ENCODE measurements at regions not wholly inside any gene's neighbourhood (a gene's known extent, or its start where the extent isn't known, plus 50 kb on each side); places are given as distances from the start of the nearest gene placed in this dataset.

- Histone ChIP-seq H3K36me3 (ENCODE audit: control insufficient read depth in 4 of 4, insufficient read depth in 4 of 4, low read length in 3 of 4) (no peaks in the 10 kb centered on the region), H3K27me3 (replicated peaks in 2 of 5; ENCODE audit: control insufficient read depth in 4 of 5, insufficient read depth in 5 of 5, low read length in 4 of 5) (peaks cover 0 to 13% (median 2%) of the 10 kb centered on the region in 5 experiments), H3K4me1 (ENCODE audit: control extremely low read depth in 1 of 4, control insufficient read depth in 4 of 4, insufficient read depth in 4 of 4, low read length in 3 of 4) (no peaks in the 10 kb centered on the region), H3K27ac (ENCODE audit: insufficient read depth in 1 of 2, low read depth in 1 of 2, low read length in 2 of 2, poor library complexity in 1 of 2, severe bottlenecking in 2 of 2) (no peak overlapping the region), H3K4me3 (ENCODE audit: control insufficient read depth in 1 of 7, extremely low read depth in 1 of 7, insufficient read depth in 4 of 7, low read depth in 2 of 7, low read length in 6 of 7) (no peak overlapping the region), H3K9me3 (ENCODE audit: control extremely low read depth in 1 of 5, control insufficient read depth in 4 of 5, insufficient read depth in 2 of 5, low read depth in 1 of 5, low read length in 4 of 5) (peaks cover 0 to 9% (median 0%) of the 10 kb centered on the region in 5 experiments)
- 45% methylated on average over 7 of the region's 8 CpGs for WGBS (ENCODE audit: insufficient coverage)
- POLR2A ChIA-PET, result no interaction called here
- CTCF ChIA-PET, result interaction anchor here (0.7 to 3.3 kb wide), 27 partner anchors 10 to 192 kb away, joined by 3 to 30 read pairs (median 4); no protein-coding TSS in a partner anchor
- DNase-seq, result peak; percentile 74 to 87 (median 84)
These were observed 62.9 kb upstream of the CTIF start for GRCh38 chr18:48475635-48476549.

- Histone ChIP-seq H3K36me3 (ENCODE audit: control insufficient read depth in 4 of 4, insufficient read depth in 4 of 4, low read length in 3 of 4) (no peaks in the 10 kb centered on the region), H3K27ac (ENCODE audit: insufficient read depth in 1 of 2, low read depth in 1 of 2, low read length in 2 of 2, poor library complexity in 1 of 2, severe bottlenecking in 2 of 2) (no peak overlapping the region), H3K27me3 (replicated peaks in 2 of 5; ENCODE audit: control insufficient read depth in 4 of 5, insufficient read depth in 5 of 5, low read length in 4 of 5) (peaks cover 0 to 13% (median 2%) of the 10 kb centered on the region in 5 experiments), H3K9me3 (ENCODE audit: control extremely low read depth in 1 of 5, control insufficient read depth in 4 of 5, insufficient read depth in 2 of 5, low read depth in 1 of 5, low read length in 4 of 5) (peaks cover 0 to 9% (median 0%) of the 10 kb centered on the region in 5 experiments), H3K4me1 (ENCODE audit: control extremely low read depth in 1 of 4, control insufficient read depth in 4 of 4, insufficient read depth in 4 of 4, low read length in 3 of 4) (no peaks in the 10 kb centered on the region), H3K4me3 (ENCODE audit: control insufficient read depth in 1 of 7, extremely low read depth in 1 of 7, insufficient read depth in 4 of 7, low read depth in 2 of 7, low read length in 6 of 7) (no peak overlapping the region)
- no peak for DNase-seq
- ChIA-PET CTCF (interaction anchor here (0.9 to 3.3 kb wide), 9 partner anchors 10 to 191 kb away, joined by 3 to 30 read pairs (median 5); no protein-coding TSS in a partner anchor), POLR2A (interaction anchor here (0.7 kb wide), 1 partner anchor 205 kb away, joined by 3 read pairs; no protein-coding TSS in a partner anchor)
- 100% methylated on average over 1 of the region's 1 CpG for WGBS (ENCODE audit: insufficient coverage)
These were observed 64.6 kb upstream of the ZBTB7C start for GRCh38 chr18:48473816-48474215.

DNA sequence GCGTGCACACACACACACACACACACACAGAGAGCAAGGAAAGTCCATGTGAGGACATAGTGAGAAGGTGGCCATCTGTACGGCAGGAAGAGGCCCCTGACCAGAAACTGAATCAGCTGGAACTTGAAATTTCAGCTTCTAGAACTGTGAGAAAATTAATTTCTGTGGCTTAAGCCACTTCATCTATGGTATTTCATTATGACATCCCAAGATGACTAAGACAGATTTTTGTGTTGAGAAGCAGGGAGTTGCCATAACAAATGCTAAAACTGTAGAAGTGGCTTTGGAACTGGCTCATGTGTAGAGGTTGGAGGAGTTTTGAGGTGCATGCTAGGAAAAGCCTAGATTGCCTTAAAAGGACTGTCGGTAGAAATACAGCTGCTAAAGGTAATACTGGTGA is 63.4 kb upstream of the ZBTB7C start:
- Histone ChIP-seq H3K4me1 (ENCODE audit: control extremely low read depth in 1 of 4, control insufficient read depth in 4 of 4, insufficient read depth in 4 of 4, low read length in 3 of 4) (no peaks in the 10 kb centered on the region), H3K27ac (ENCODE audit: insufficient read depth in 1 of 2, low read depth in 1 of 2, low read length in 2 of 2, poor library complexity in 1 of 2, severe bottlenecking in 2 of 2) (no peak overlapping the region), H3K4me3 (ENCODE audit: control insufficient read depth in 1 of 7, extremely low read depth in 1 of 7, insufficient read depth in 4 of 7, low read depth in 2 of 7, low read length in 6 of 7) (no peak overlapping the region), H3K36me3 (ENCODE audit: control insufficient read depth in 4 of 4, insufficient read depth in 4 of 4, low read length in 3 of 4) (no peaks in the 10 kb centered on the region), H3K27me3 (replicated peaks in 2 of 5; ENCODE audit: control insufficient read depth in 4 of 5, insufficient read depth in 5 of 5, low read length in 4 of 5) (peaks cover 0 to 15% (median 2%) of the 10 kb centered on the region in 5 experiments), H3K9me3 (ENCODE audit: control extremely low read depth in 1 of 5, control insufficient read depth in 4 of 5, insufficient read depth in 2 of 5, low read depth in 1 of 5, low read length in 4 of 5) (peaks cover 0 to 9% (median 0%) of the 10 kb centered on the region in 5 experiments)
- WGBS (ENCODE audit: insufficient coverage), result 100% methylated on average over 1 of the region's 3 CpGs
- DNase-seq, result no peak
- POLR2A ChIA-PET, result no interaction called here
- CTCF ChIA-PET, result interaction anchor here (0.8 to 1.6 kb wide), 4 partner anchors 26 to 192 kb away, joined by 3 to 5 read pairs (median 3); no protein-coding TSS in a partner anchor

GRCh38 chr18:48470484-48471180 is 61.4 kb upstream of the ZBTB7C start:
- peaks cover 0 to 17% (median 2%) of the 10 kb centered on the region in 5 experiments for H3K27me3 ChIP-seq (replicated peaks in 2 of 5; ENCODE audit: control insufficient read depth in 4 of 5, insufficient read depth in 5 of 5, low read length in 4 of 5)
- 94% methylated on average over 3 of the region's 5 CpGs for WGBS (ENCODE audit: insufficient coverage)
- H3K36me3 ChIP-seq (ENCODE audit: control insufficient read depth in 4 of 4, insufficient read depth in 4 of 4, low read length in 3 of 4), result no peaks in the 10 kb centered on the region
- ChIA-PET CTCF (interaction anchor here (0.8 to 1.5 kb wide), 3 partner anchors 8 to 769 kb away, joined by 3 to 4 read pairs (median 3); no protein-coding TSS in a partner anchor), POLR2A (no interaction called here)
- no peak for DNase-seq
- H3K9me3 ChIP-seq (ENCODE audit: control extremely low read depth in 1 of 5, control insufficient read depth in 4 of 5, insufficient read depth in 2 of 5, low read depth in 1 of 5, low read length in 4 of 5), result peaks cover 0 to 9% (median 0%) of the 10 kb centered on the region in 5 experiments
- no peak overlapping the region for H3K27ac ChIP-seq (ENCODE audit: insufficient read depth in 1 of 2, low read depth in 1 of 2, low read length in 2 of 2, poor library complexity in 1 of 2, severe bottlenecking in 2 of 2)
- no peaks in the 10 kb centered on the region for H3K4me1 ChIP-seq (ENCODE audit: control extremely low read depth in 1 of 4, control insufficient read depth in 4 of 4, insufficient read depth in 4 of 4, low read length in 3 of 4)
- no peak overlapping the region for H3K4me3 ChIP-seq (ENCODE audit: control insufficient read depth in 1 of 7, extremely low read depth in 1 of 7, insufficient read depth in 4 of 7, low read depth in 2 of 7, low read length in 6 of 7)

DNA sequence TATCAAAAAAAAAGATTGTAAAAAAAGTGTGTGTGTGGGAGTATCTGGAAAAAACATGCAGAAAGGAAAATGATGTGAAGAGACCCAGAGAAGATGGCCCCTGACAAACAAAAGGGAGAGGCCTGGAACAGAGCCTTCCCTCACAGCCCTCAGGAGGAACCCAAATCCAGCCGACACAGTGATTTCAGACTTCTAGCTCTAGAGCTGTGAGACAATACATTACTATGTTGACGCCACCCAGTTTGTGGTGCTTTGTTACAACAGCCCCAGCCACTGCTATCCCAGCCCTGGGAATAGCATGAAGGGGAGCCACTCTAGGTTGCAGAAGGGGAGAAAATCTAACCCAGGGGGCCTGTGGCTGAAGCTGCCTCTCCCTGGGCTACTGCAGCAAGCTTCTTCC is 59.0 kb upstream of the ZBTB7C start:
- peaks cover 0 to 19% (median 7%) of the 10 kb centered on the region in 5 experiments for H3K27me3 ChIP-seq (replicated peaks in 2 of 5; ENCODE audit: control insufficient read depth in 4 of 5, insufficient read depth in 5 of 5, low read length in 4 of 5)
- no peaks in the 10 kb centered on the region for H3K36me3 ChIP-seq (ENCODE audit: control insufficient read depth in 4 of 4, insufficient read depth in 4 of 4, low read length in 3 of 4)
- 100% methylated on average over 2 of the region's 2 CpGs for WGBS (ENCODE audit: insufficient coverage)
- no peak overlapping the region for H3K4me3 ChIP-seq (ENCODE audit: control insufficient read depth in 1 of 7, extremely low read depth in 1 of 7, insufficient read depth in 4 of 7, low read depth in 2 of 7, low read length in 6 of 7)
- H3K4me1 ChIP-seq (ENCODE audit: control extremely low read depth in 1 of 4, control insufficient read depth in 4 of 4, insufficient read depth in 4 of 4, low read length in 3 of 4), result no peaks in the 10 kb centered on the region
- peaks cover 0 to 9% (median 0%) of the 10 kb centered on the region in 5 experiments for H3K9me3 ChIP-seq (ENCODE audit: control extremely low read depth in 1 of 5, control insufficient read depth in 4 of 5, insufficient read depth in 2 of 5, low read depth in 1 of 5, low read length in 4 of 5)
- ChIA-PET CTCF (interaction anchor here (1.3 to 1.9 kb wide), 4 partner anchors 8 to 442 kb away, joined by 3 to 6 read pairs (median 4); no protein-coding TSS in a partner anchor), POLR2A (interaction anchor here (0.6 kb wide), 1 partner anchor 99 kb away, joined by 4 read pairs; no protein-coding TSS in a partner anchor)
- DNase-seq, result no peak
- no peak overlapping the region for H3K27ac ChIP-seq (ENCODE audit: insufficient read depth in 1 of 2, low read depth in 1 of 2, low read length in 2 of 2, poor library complexity in 1 of 2, severe bottlenecking in 2 of 2)

- Histone ChIP-seq H3K9me3 (ENCODE audit: control extremely low read depth in 1 of 5, control insufficient read depth in 4 of 5, insufficient read depth in 2 of 5, low read depth in 1 of 5, low read length in 4 of 5) (peaks cover 0 to 5% (median 0%) of the 10 kb centered on the region in 5 experiments), H3K27me3 (replicated peaks in 2 of 5; ENCODE audit: control insufficient read depth in 4 of 5, insufficient read depth in 5 of 5, low read length in 4 of 5) (peaks cover 0 to 27% (median 11%) of the 10 kb centered on the region in 5 experiments), H3K27ac (ENCODE audit: insufficient read depth in 1 of 2, low read depth in 1 of 2, low read length in 2 of 2, poor library complexity in 1 of 2, severe bottlenecking in 2 of 2) (no peak overlapping the region), H3K36me3 (ENCODE audit: control insufficient read depth in 4 of 4, insufficient read depth in 4 of 4, low read length in 3 of 4) (no peaks in the 10 kb centered on the region), H3K4me3 (ENCODE audit: control insufficient read depth in 1 of 7, extremely low read depth in 1 of 7, insufficient read depth in 4 of 7, low read depth in 2 of 7, low read length in 6 of 7) (no peak overlapping the region), H3K4me1 (ENCODE audit: control extremely low read depth in 1 of 4, control insufficient read depth in 4 of 4, insufficient read depth in 4 of 4, low read length in 3 of 4) (no peaks in the 10 kb centered on the region)
- 97% methylated on average over 5 of the region's 6 CpGs for WGBS (ENCODE audit: insufficient coverage)
- DNase-seq, result no peak
- POLR2A ChIA-PET, result interaction anchor here (0.6 kb wide), 1 partner anchor 943 kb away, joined by 3 read pairs; no protein-coding TSS in a partner anchor
- CTCF ChIA-PET, result interaction anchor here (1.3 to 1.9 kb wide), 2 partner anchors 13 to 441 kb away, joined by 4 read pairs; no protein-coding TSS in a partner anchor
These were observed 58.0 kb upstream of the ZBTB7C start for GRCh38 chr18:48467231-48467630.

Data from common myeloid progenitor, CD34-positive (primary cell).